Breast epithelium (tissue), 4 donors: ENCODE measurements at regions not wholly inside any gene's neighbourhood (a gene's known extent, or its start where the extent isn't known, plus 50 kb on each side); places are given as distances from the start of the nearest gene placed in this dataset.
"Not testable (repeated sequence)": the region's sequence is repeated elsewhere in the genome, so short reads cannot be mapped to it uniquely, and the experiment has no call there.

Source experiments
- DNase-seq, 2 donors: peaks; one replicate each; pipeline ENCODE4 v3.0.0-alpha.2; 2019; ENCODE audit warnings: low spot score in 2 of 2
- H3K27ac ChIP-seq, 2 donors: fragments of 200-600 bp; sonication (generic) in 1 of 2; one replicate each; pipeline ENCODE4 v1.5.1; 2016 to 2019; ENCODE audit warnings: mild to moderate bottlenecking in 1 of 2
- H3K27me3 ChIP-seq, 2 donors: fragments of 200-600 bp; sonication (generic) in 1 of 2; one replicate each; pipeline versions ENCODE4 v1.5.1 to v1.6.0; 2017 to 2019; ENCODE audit warnings: control low read depth in 1 of 2, mild to moderate bottlenecking in 1 of 2
- H3K36me3 ChIP-seq: fragments of 200-600 bp; one replicate; pipeline ENCODE4 v1.5.1; 2019
- H3K4me1 ChIP-seq, 2 donors: fragments of 200-600 bp; sonication (generic); one replicate each; pipeline ENCODE4 v1.5.1; 2016 to 2019; ENCODE audit warnings: control low read depth in 1 of 2
- H3K4me3 ChIP-seq, 3 donors: fragments of 200-600 bp; sonication (generic); 1 replicate in 2 of 3; 2 replicates in 1 of 3; pipeline ENCODE4 v1.5.1; 2016 to 2019; ENCODE audit warnings: mild to moderate bottlenecking in 3 of 3, moderate library complexity in 2 of 3
- H3K9me3 ChIP-seq, 2 donors: fragments of 200-600 bp; sonication (generic) in 1 of 2; one replicate each; pipeline ENCODE4 v1.5.1; 2016 to 2019; ENCODE audit warnings: control low read depth in 1 of 2
- POLR2A ChIP-seq: fragments of 450-650 bp; IDR thresholded peaks from one replicate; pipeline ENCODE4 v1.6.1; 2016; ENCODE audit warnings: antibody characterized with exemption, mild to moderate bottlenecking, moderate library complexity
- POLR2AphosphoS5 ChIP-seq, 3 donors: sonication (generic); formaldehyde crosslinking; IDR thresholded peaks; one replicate each; pipeline ENCODE4 v1.6.1; 2017; ENCODE audit warnings: antibody characterized with exemption in 3 of 3
- intact Hi-C: fragments of 100-400 bp; cut with DNase I; formaldehyde crosslinking; loops from one replicate; pipeline ENCODE4 v1.15.1; 2023; ENCODE audit warnings: low total_unique reads
- TF ChIP-seq, protein P1 (sequence below), 3 donors: fragments of 450-650 bp; IDR thresholded peaks; one replicate each; pipeline ENCODE4 v1.5.1; 2016 to 2017; ENCODE audit warnings: antibody characterized with exemption in 3 of 3, mild to moderate bottlenecking in 3 of 3, moderate library complexity in 3 of 3

DNA sequence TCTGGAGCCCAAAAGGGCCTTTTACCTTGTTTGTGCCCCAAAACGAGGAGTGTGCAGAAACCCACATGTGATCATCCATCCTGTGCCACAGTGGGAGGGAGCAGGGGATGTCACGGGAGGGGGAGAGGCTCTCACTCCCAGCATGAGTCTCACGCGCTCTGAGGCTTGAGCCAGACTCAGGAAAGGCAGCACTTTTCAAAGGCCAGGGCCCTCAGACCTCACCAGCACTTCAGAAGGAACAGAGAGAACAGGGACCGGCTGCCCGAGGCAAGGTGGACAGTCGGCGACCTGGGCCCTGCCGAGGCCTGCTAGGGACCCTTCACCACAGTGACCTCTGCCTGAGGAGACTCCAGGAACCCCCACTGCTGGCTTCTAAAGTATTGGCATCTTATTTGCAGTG is 71.7 kb upstream of the WASF3 start:
- DNase-seq = no peak
- peaks cover 0 to 7% of the 10 kb centered on the region in 2 donors for H3K27me3 ChIP-seq
- no peaks in the 10 kb centered on the region for H3K9me3 ChIP-seq
- TF ChIP-seq, protein P1, sequence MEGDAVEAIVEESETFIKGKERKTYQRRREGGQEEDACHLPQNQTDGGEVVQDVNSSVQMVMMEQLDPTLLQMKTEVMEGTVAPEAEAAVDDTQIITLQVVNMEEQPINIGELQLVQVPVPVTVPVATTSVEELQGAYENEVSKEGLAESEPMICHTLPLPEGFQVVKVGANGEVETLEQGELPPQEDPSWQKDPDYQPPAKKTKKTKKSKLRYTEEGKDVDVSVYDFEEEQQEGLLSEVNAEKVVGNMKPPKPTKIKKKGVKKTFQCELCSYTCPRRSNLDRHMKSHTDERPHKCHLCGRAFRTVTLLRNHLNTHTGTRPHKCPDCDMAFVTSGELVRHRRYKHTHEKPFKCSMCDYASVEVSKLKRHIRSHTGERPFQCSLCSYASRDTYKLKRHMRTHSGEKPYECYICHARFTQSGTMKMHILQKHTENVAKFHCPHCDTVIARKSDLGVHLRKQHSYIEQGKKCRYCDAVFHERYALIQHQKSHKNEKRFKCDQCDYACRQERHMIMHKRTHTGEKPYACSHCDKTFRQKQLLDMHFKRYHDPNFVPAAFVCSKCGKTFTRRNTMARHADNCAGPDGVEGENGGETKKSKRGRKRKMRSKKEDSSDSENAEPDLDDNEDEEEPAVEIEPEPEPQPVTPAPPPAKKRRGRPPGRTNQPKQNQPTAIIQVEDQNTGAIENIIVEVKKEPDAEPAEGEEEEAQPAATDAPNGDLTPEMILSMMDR (IDR thresholded peaks at IDR 0.05) = no peak
- TF ChIP-seq POLR2A = no peak
- no peak for TF ChIP-seq POLR2AphosphoS5 (IDR thresholded peaks at IDR 0.05)
- H3K4me1 ChIP-seq = no peaks in the 10 kb centered on the region
- H3K36me3 ChIP-seq = no peaks in the 10 kb centered on the region
- no peak overlapping the region for H3K27ac ChIP-seq
- H3K4me3 ChIP-seq = no peak overlapping the region
- intact Hi-C loops = loop anchor here (10.0 kb wide), 1 partner anchor 941 kb away; no protein-coding TSS in a partner anchor

DNA sequence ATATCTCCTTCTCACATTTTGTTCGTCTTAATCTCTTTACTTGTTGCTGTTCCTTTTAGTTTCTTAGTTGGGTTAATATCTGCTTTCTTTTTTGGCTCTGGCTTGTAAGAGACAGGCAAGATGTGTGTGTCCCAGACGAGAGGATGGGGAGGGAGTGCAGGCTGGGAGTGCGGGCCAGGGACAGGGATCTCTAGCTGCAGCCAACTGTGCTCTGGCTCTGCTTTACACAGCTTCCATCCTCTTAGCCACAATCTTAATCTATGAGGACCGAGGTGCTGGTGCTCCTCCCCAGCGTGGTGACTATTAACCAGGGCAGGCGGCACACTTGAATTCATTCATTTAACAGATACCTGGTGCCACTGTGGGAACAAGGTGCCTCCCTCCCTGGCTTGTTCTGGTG is 70.9 kb upstream of the WASF3 start:
- no peaks in the 10 kb centered on the region for H3K4me1 ChIP-seq
- TF ChIP-seq, protein P1 (IDR thresholded peaks at IDR 0.05) = no peak
- TF ChIP-seq POLR2AphosphoS5 (IDR thresholded peaks at IDR 0.05) (no peak), POLR2A (no peak)
- peaks cover 0 to 7% of the 10 kb centered on the region in 2 donors for H3K27me3 ChIP-seq
- H3K4me3 ChIP-seq = no peak overlapping the region
- H3K36me3 ChIP-seq = no peaks in the 10 kb centered on the region
- DNase-seq = no peak
- intact Hi-C loops = loop anchor here (10.0 kb wide), 1 partner anchor 942 kb away; no protein-coding TSS in a partner anchor
- no peaks in the 10 kb centered on the region for H3K9me3 ChIP-seq
- H3K27ac ChIP-seq = no peak overlapping the region

DNA sequence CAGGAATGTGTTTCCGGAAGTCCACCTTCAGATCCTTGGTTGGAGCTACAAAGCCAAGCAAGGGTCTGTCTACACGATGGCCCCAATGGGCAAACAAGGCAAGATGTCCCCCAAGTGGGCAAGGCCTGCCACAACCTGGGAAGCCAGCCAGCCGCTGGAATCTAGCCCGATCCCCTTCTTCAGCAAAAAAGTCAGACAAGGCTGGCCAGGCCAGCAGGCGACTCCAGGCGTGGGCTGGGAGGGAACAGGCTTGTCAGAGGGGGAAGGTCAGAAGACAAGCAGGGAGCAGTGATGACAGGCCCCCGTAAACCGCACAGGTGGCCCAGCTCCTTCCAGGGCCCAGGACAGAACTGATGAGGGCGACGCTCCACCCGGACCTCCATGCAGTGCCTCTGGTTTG is 69.7 kb upstream of the WASF3 start:
- no peaks in the 10 kb centered on the region for H3K9me3 ChIP-seq
- DNase-seq = no peak
- H3K36me3 ChIP-seq = no peaks in the 10 kb centered on the region
- H3K27ac ChIP-seq = no peak overlapping the region
- H3K27me3 ChIP-seq = peaks cover 0 to 7% of the 10 kb centered on the region in 2 donors
- TF ChIP-seq, protein P1 (IDR thresholded peaks at IDR 0.05) = no peak
- H3K4me1 ChIP-seq = no peaks in the 10 kb centered on the region
- intact Hi-C loops = loop anchor here (10.0 kb wide), 1 partner anchor 943 kb away; no protein-coding TSS in a partner anchor
- no peak overlapping the region for H3K4me3 ChIP-seq

DNA sequence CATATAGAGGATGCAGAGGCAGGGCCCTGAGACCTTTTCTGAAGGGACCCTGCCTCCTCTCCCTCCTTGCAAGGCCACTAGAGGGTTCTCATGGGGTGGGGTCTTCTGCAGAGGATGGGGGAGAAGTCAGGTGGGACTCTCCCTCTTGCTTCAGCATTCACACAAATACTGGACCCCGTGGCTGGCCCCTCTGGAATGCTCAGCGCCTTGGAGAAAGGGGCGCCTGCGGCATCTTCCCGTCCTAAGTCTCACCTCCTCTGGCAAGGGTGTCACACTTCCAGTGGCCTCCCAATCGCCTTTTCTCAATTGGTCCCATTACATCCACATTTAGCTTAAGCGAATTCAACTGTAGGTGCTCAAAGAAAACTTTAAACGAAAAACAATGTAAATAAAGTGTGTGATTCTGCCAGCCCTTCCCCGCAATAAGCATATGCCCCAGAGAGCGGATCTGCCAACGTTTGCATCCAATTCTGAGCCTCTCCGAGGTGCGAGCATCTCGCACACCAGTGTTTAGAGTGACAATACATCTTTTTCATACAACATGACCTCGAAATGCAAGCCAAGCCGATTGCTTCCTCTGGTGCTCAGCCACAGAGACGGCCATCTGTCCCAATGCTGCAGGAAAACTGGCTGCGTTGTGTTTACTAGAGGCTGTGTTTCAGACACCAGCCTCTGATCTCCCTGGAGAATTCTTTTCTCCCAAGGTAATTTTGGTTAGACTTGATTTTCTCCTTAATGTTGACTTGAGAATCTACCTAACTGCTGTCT is 69.1 kb upstream of the WASF3 start:
- DNase-seq = no peak
- peaks cover 0 to 7% of the 10 kb centered on the region in 2 donors for H3K27me3 ChIP-seq
- TF ChIP-seq, protein P1 (IDR thresholded peaks at IDR 0.05) = no peak
- no peak for TF ChIP-seq POLR2A
- no peak for TF ChIP-seq POLR2AphosphoS5 (IDR thresholded peaks at IDR 0.05)
- intact Hi-C loops = loop anchor here (10.0 kb wide), 1 partner anchor 944 kb away; no protein-coding TSS in a partner anchor
- no peaks in the 10 kb centered on the region for H3K36me3 ChIP-seq
- H3K9me3 ChIP-seq = no peaks in the 10 kb centered on the region
- H3K4me3 ChIP-seq = no peak overlapping the region
- H3K4me1 ChIP-seq = no peaks in the 10 kb centered on the region
- no peak overlapping the region for H3K27ac ChIP-seq

DNA sequence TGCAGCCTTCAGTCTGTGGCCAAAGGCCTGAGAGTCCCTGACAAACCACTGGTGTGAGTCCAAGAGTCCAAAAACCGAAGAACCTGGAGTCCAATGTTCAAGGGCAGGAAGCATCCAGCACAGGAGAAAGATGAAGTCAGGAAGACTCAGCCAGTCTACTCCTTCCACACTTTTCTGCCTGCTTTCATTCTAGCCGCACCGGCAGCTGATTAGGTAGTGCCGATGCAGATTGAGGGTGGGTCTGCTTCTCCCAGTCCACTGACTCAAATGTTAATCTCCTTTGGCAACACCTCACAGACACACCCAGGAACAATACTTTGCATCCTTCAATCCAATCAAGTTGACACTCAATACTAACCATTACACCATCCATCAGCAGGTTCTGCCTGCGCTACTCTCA is 65.2 kb upstream of the WASF3 start:
- H3K27ac ChIP-seq, DNase-seq, H3K4me3 ChIP-seq, intact Hi-C loops, H3K4me1 ChIP-seq, H3K27me3 ChIP-seq, H3K36me3 ChIP-seq, H3K9me3 ChIP-seq: not testable (repeated sequence)
